MV-4-11 (cell line): ENCODE measurements at regions not wholly inside any gene's neighbourhood (a gene's known extent, or its start where the extent isn't known, plus 50 kb on each side); places are given as distances from the start of the nearest gene placed in this dataset.
A peak's percentile ranks its signal among the peaks of the same experiment; 100 is the strongest.

Experiments used
- DNase-seq: peaks from one replicate; lab custom pipeline; 2025; lab: John Stamatoyannopoulos, UW

DNA sequence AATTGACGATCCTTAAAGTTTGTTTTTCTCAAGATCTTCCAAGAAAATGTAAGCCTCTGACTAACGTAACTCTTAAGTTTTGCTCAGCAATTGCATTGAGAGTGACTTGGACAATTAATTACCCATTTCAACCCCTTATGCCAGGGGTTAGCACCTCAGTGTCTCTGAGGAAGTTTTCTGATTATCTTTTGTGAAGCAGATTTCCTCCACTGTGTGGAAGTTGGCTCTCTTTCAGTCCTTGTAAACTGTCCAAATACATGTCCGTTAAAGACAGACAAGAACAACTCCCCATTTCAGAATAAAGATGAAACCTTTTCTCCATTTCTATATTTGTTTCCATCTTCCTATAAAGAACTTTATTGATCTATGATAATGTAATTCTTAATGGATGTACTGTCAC is 296.4 kb upstream of the FMN2 start:
- DNase-seq, result no peak

- no peak for DNase-seq
These were observed 292.1 kb upstream of the FMN2 start for GRCh38 chr1:239799617-239800016.

DNA sequence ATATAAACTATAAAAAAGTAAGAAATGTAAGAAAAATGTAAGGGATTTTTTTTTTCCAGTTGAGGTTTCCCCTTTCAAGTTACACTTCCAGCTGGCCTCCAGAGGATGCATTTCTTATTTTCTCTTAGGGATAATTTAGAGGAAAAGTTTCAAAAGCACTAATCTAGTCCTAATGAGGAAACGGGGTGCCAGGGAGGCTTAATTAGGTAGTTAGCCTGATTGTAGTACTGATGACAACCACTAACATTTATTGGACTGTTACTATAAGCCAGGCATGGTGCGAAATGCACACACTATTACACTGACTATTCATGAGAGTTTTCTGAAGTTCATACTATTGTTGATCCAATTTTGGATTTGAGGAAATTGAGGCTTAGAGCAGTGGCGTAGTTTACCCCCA is 290.8 kb upstream of the FMN2 start:
- DNase-seq, result no peak

GRCh38 chr1:239802275-239802674 is 289.4 kb upstream of the FMN2 start:
- DNase-seq, result no peak

DNA sequence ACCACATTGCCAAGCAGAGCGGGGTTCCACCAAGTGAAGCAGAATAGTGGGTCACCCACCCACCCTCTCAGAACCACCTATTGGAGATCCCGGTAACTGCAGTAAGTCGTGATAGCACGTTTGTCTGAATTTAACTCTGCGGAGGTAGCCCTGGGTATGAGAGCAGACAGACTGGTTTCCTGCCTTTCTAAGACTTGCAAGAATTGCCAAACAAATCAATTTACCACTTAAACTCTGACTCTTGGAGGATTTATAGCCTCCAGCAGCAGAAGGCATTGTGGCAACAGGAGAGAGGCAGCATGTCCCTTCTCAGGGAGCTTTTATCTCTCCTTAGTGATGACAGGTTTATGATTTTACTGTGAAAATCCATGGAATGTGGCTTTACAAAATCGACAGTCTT is 287.9 kb upstream of the FMN2 start:
- no peak for DNase-seq

GRCh38 chr1:239804266-239804665 is 287.4 kb upstream of the FMN2 start:
- DNase-seq, result no peak

GRCh38 chr1:239805042-239805441 is 286.6 kb upstream of the FMN2 start:
- no peak for DNase-seq

DNA sequence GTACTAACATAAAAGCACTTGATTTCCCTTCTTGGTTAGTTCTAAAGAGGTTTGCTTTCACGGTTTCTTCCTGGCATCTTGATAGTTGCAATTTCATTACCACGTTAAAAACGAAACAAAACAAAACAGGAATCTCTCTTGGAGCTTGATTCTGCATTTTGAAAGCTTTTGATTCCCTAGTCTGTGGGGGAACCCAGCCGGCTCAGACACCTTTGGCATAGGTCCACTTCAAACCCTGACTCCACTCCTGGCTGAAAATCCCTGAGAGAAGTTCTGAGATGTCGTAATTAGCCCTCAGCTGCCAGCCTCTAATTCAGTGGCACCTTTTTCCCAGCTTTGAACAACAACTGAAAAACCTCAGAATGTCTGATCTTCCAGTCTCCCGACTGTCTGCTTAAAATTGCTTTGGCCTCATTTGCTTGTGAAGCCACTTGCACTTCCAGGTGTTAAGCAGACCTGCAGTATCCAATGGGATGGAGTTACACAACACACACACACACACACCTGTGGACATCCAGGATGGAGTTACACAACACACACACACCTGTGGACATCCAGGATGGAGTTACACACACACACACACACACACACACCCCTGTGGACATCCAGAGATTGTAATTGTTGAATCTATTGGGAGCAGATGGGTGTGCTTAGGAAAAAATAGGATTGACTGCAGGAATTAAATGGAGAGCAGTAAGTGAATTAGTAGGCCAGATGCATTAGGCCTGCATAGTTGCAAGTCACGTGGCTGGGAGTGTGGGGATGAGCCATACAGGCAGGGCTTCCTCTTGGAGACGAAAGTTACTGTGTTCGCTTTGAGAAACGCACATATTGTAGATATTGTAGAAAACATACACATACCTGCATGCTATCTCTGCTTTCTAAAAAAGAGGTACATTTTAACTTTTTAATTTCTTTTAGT is 285.6 kb upstream of the FMN2 start:
- no peak for DNase-seq

DNA sequence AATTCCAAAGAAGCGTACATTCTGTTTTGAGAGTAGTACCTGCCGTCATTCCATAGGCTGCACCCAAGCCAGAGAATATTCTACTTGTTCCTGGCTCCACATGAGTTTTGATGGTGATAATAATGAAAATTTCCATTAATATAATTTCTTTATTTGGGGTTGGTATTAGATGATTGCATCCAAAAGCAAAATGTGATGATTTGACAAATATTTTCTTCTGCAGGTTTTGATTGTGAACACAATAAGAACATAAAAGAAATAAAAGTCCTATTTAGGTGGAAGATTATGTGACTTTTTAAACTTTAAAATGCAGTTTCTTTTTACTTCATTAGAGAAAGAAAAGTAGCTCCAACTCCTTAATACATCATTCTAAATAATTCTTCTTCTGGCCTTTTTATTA is 284.8 kb upstream of the FMN2 start:
- no peak for DNase-seq

GRCh38 chr1:239807361-239807760 is 284.3 kb upstream of the FMN2 start:
- no peak for DNase-seq

- no peak for DNase-seq
These were observed 281.6 kb upstream of the FMN2 start for GRCh38 chr1:239810061-239810481.

DNA sequence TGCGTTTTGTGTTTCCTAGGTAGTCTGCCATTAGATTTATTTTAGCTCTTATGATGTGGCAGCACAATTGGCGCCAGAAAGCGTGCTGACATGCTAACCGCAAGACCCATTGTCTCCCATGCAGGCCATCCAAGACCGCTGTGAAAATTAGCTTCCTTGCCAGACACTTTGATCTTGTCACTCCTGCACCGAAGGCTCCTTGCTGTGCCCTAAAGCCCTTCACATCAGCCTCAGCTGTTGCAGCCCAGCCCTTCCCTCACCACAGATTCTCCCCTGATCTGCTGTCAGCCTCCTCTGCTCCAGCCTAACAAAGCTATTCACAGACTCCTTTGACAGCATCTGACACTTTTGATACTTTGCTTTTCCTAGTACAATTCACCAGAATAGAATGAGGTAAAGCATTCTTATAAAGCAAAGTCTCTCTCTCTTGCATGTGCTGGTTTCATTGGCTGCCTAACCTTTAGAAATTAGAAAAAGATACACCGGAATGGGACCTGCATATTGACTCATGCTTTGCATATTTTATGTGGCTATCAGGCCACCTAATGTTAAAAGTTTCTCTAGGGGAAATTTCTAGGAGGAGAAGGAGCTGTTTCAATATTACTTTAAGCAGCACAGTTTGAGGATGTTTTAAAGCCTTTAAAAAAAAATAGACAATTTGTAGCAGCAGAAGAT is 280.3 kb upstream of the FMN2 start:
- DNase-seq, result no peak

GRCh38 chr1:239812580-239812979 is 279.1 kb upstream of the FMN2 start:
- DNase-seq, result no peak

GRCh38 chr1:239814306-239814881 is 277.3 kb upstream of the FMN2 start:
- peak; percentile 22 for DNase-seq

DNA sequence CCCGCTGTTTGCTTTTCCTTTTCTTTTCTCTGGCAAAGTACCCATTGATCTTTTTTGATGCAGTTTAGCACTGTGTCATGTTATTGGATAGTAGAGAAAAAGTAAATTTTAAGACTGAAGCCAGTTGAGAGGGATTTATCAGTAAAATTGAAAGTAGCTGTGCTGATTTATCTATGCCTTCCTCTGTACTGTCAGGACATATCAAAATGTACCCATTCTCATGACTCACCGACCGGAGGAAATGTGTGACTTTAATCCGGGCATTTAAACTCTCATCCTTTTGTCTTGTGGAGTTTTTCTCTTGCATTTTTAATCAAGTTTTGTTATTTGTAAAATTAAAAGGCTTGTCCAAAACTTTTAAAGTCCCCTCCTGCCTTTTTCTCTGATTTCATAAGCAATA is 276.6 kb upstream of the FMN2 start:
- DNase-seq, result no peak

GRCh38 chr1:239816081-239816782 is 275.5 kb upstream of the FMN2 start:
- DNase-seq, result peak; percentile 86

- no peak for DNase-seq
These were observed 274.4 kb upstream of the FMN2 start for GRCh38 chr1:239817276-239817675.

- DNase-seq, result no peak
These were observed 273.9 kb upstream of the FMN2 start for GRCh38 chr1:239817801-239818200.

- DNase-seq, result no peak
These were observed 272.6 kb upstream of the FMN2 start for GRCh38 chr1:239819096-239819495.

GRCh38 chr1:239819756-239820250 is 271.9 kb upstream of the FMN2 start:
- no peak for DNase-seq

GRCh38 chr1:239823852-239824251 is 267.8 kb upstream of the FMN2 start:
- no peak for DNase-seq

- no peak for DNase-seq
These were observed 265.5 kb upstream of the FMN2 start for GRCh38 chr1:239826211-239826610.
